ENCODE measurements at regions not wholly inside any gene's neighbourhood (a gene's known extent, or its start where the extent isn't known, plus 50 kb on each side); places are given as distances from the start of the nearest gene placed in this dataset.

DNA sequence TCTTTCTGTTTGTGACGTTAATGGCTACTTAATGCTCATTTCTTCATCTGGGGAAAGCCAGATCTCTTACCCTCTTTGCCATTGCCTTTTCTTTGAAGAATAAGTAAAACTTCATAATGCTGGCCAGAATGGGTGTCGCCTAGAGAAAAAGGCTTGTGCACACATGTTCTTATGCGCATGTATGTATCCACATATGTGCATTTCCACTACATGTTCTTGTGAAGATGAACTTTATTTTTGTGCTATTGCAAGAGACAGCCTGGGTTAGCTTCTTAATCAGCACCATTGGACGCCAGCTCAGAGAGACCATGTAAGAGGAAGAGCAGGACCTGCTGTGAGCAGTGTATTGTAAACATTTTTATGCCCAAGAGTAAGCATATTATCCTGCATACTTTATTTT, 178.7 kb downstream of the SPRY1 start:
- no peak for DNase-seq

GRCh38 chr4:123577225-123577906, 180.8 kb downstream of the SPRY1 start:
- no peak for DNase-seq

GRCh38 chr4:123578276-123579029, 181.9 kb downstream of the SPRY1 start:
- DNase-seq, result no peak

- DNase-seq, result no peak
Observed at GRCh38 chr4:123579961-123580360, 183.4 kb downstream of the SPRY1 start.

DNA sequence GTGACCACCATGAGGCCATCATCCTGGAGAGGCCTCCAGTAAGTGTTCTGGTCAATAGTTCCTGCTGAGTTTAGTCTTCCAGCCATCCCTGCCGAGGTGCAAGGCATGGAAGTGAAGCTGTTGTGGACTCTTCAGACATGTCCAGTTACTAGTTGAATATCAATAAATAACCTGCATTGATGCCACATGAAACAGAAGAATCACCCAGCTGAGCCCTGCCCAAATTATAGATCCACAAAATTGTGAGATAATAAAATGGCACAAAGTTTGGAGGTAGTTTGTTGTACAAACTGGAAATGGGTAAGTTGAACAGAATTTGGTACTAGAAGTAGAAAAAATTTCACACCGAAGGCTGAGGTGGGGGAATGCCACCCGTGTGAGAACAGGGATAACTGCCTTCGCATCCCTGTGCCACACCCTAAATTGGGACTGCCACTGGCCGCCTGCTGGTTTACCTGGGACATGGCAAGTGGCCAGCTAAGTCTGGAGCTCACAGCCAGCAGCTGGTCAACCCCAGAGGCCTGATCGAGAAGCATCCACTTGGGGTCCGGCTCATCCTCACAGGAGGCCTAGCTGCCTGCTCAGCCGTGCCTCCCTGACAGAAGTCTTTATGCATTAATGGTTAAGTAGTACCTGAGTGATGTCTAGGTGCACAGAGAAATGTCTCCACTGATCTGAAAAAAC, 184.5 kb downstream of the SPRY1 start:
- DNase-seq, result no peak

- DNase-seq, result no peak
Observed at GRCh38 chr4:123581802-123582201, 185.2 kb downstream of the SPRY1 start.

GRCh38 chr4:123583043-123583442, 186.4 kb downstream of the SPRY1 start:
- no peak for DNase-seq

DNA sequence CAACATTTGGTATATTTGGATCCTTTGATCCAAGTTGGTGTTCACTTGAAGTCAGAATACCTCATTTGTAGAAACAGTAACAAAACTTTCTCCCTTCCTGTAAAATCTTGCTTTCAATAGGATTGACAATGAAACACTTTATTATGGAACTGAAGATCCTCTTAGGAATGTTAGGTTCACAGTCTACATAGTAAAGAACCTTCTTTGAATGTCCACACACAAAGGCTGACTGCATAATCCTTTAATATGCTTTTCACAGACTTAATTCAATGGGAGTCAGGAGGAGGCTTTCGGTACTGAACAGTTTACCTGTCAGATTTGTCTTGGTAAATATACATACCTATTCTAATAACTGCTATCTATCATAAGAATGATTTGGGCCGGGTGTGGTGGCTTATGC, 188.5 kb downstream of the SPRY1 start:
- no peak for DNase-seq

DNA sequence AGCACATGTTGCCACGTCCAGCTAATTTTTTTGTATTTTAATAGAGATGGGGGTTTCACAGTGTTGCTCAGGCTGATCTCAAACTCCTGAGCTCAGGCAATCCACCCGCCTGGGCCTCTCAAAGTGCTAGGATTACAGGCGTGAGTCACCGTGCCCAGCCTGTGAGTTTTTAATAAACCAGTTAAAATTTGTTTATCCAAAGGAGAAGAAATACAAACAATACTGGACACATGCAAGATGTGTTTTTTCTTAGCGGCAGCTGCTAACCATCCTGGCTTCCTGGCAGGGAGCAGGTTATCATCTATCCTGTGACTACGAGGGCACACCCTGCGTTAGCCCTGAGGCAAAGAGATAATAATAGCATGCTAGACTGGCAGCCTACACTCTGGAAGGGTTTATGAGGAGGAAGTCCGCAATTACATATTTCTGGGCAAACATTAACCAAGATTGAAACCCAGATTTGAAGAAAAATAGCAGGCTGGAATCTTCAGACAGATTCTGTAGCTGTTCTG, 191.4 kb downstream of the SPRY1 start:
- peak; percentile 32 for DNase-seq

DNA sequence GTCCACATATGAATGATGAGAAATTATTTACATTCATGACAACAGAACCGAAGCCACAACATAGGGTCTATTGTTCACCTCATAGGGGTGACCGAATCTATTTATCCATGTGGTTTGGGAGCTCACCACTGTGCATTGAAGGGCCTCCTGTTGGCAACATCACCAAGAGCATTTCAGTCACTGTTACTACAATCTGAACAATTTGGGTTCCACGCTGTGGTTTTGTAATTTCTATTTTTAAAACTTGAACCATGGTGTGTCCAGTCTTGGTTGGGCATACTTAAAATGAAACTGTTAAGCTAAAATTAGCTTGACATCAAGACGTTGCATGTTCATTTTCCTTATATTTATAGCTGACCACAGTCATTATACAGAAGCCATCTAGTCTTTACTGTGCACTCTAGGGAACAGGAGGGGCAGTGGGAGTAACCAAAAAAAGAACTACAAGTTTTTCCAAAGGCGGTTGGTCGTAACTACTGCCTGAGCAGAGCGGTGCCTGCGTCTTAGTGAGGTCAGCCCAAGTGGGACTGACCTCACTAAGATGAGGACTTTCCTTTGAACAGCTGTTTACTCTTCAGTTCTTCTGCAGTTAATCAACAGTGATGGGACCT, 192.1 kb downstream of the SPRY1 start:
- DNase-seq, result no peak

- no peak for DNase-seq
Observed at GRCh38 chr4:123589301-123589700, 192.7 kb downstream of the SPRY1 start.

DNA sequence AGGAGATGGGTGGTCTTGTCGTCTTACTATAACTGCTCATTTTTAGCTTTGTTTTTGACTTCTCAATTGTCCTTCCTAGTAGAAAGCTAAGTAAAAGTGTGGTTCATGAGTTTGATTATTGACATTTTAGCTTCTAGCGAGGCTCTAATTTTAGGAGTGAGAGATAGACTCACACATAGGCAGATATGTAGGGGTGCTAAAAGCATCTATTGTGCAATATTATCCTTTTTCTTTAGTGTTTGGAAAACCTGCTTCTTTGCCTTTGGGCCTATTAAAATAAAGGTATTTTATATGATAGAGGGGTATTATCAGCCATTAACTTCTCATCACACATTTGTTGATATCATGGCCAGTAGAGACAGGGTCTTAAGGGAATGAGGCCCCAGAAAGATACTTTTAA, 195.3 kb downstream of the SPRY1 start:
- no peak for DNase-seq

DNA sequence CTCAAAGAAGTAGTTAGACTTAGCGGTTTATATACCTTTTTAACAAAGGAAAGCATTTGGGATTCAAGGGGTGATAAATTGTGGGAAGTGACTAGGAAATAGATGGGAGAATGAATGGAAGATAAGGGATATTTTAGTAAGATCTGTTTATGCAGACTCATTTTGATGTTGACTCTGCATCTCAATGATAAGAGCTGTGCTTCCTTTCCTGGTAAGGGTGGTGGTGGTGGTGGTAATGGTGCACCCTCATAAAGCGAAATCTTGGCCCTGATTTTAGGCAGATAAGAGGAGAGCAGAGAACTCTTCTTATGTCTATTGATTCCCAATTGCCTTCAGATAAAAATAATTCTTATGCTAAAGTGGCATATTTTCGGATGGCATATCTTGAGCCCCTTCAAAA, 197.1 kb downstream of the SPRY1 start:
- no peak for DNase-seq

GRCh38 chr4:123596805-123597204, 200.2 kb downstream of the SPRY1 start:
- no peak for DNase-seq

DNA sequence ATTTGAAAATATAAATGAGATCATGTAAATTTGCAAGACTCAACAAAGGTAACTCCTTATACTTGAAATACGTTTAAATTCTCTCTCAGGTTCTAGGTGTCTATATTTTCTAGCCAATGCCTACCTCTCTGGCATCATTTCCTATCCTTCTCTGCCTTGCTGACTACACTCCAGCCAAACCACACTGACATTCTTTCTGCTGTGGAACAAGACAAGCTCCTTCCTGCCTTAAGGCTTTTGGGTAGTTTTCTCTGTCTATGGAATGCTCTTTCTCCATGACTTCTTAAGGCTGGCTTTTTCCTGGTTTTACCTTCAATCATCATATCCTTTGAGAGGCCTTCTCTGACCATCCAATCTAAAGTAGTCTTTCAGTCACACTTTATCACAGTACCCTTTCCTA, 201.0 kb downstream of the SPRY1 start:
- no peak for DNase-seq

DNA sequence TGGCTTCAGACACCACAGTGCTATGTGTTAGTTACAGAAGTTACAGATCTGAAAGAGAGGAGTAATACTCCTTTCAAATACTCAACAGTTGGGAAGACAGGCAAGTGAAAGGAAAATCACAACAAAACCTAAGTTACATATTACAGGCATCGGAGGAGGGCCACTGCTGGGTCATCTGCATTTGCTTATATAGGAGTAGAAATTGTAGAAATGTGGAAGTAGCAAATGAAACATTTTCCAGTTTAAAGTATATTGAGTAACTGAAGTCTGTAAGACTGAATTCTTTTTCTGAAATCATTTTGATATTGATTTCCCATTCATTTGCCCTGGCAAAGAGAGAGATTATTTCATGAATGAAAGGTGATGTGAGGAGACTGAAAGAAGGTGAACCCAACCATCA, 201.7 kb downstream of the SPRY1 start:
- no peak for DNase-seq

- no peak for DNase-seq
Observed at GRCh38 chr4:123599061-123599919, 202.7 kb downstream of the SPRY1 start.

DNA sequence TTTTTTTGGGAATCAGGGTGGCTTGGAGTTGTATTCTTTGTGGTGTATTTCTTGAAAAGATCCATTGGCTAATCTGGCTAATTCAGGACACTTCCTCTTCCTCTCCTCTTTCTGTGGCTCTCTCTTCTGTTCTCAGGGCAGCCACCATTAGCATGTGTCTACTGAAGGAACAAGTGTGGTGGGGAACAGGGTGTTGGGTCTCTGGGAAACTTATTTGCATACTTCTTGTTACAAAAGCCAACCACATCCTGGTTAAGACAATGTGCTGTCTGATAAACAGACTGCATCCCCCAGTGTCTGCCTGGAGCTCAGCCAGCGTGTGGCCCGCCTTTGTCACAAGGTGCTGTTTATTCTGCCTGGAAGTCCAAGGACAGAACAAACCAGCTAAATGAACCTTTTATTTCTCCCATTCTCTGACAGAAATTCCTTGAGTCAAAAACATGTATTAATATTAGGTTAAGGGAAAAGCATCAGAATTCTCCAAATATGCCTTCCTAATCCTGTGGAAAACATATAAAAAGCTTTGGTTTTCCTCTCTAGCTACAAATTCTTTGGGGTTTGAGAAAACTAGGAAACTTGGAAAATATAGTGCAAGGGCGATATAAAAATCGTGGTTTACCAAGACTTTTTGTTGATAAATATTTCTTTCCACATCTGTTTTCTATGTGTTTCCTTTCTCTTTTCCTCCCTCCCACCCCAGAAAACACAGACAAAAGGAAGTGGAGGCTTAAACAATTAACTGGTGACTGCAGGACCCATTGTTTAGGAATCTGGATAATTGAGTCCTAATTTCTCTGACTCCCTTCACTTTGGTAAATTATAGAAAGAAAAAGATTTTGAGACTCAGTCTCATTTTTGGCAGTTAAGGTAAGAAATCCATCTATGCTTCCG, 203.6 kb downstream of the SPRY1 start:
- peak; percentile 18 for DNase-seq

DNA sequence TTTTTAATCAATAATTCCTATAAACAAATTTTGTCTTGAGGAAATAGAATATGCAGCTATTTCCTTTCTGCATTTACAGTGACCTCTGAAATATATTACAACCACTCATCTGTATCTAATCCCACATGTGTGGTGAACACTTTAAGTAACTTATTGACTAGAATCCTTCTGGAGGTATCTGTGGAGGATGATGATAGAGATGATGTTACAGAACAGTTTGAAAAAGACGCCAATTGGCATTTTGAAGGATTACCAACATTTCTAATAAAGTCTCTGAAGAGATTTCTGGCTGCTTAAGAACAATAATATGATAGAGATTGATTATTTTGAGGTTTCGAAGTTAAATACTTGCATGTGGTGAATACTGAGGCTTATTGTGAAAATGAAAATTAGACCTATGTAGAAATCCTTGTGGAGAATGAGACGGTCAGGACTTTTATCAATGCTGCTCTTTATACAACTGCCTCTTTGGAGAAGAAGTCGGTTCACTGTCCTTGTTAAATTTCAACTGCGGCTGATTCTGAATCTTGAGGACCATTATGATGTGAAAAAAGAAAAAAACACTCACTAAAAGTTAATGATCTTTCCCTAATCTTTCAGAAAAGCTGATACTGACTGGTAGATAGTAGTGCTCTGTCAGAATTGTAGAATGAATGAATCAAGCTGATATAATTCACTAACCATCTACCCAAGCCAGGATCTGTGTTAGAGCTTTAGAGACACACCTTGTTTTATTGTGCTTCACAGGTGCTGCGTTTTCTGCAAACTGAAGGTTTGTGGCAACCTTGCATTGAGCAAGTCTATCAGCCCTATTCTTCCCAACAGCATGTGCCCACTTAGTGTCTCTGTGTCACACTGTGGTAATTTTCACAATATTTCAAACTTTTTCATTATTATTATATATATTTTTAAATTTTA, 204.7 kb downstream of the SPRY1 start:
- no peak for DNase-seq

GRCh38 chr4:123602007-123602406, 205.4 kb downstream of the SPRY1 start:
- DNase-seq, result no peak

Measured in SHP77 treated with DMSO at 0.1 percent for 48 hours (cell line).